Esophagus squamous epithelium (tissue), 4 donors: ENCODE measurements at regions not wholly inside any gene's neighbourhood (a gene's known extent, or its start where the extent isn't known, plus 50 kb on each side); places are given as distances from the start of the nearest gene placed in this dataset.

ENCODE experiments used
- CTCF ChIP-seq, 6 experiments: fragments of 450-650 bp in 4 of 6; fragments of 200-600 bp in 2 of 6; sonication (generic) in 2 of 6; IDR thresholded peaks; one replicate each; pipeline ENCODE4 v1.5.1; 2016 to 2019; ENCODE audit warnings: antibody characterized with exemption in 6 of 6, mild to moderate bottlenecking in 4 of 6, moderate library complexity in 4 of 6
- POLR2A ChIP-seq, 4 donors: fragments of 450-650 bp; IDR thresholded peaks; one replicate each; pipeline ENCODE4 v1.6.1; 2017; ENCODE audit warnings: antibody characterized with exemption in 4 of 4, mild to moderate bottlenecking in 4 of 4, moderate library complexity in 3 of 4

- TF ChIP-seq CTCF (IDR thresholded peaks at IDR 0.05), result no peak
- no peak for TF ChIP-seq POLR2A (IDR thresholded peaks at IDR 0.05)
These were observed 133.0 kb upstream of the STK32A start for GRCh38 chr5:147101659-147102369.
